GM21737 (cell line): ENCODE measurements at regions not wholly inside any gene's neighbourhood (a gene's known extent, or its start where the extent isn't known, plus 50 kb on each side); places are given as distances from the start of the nearest gene placed in this dataset.

ENCODE experiments used
- ATAC-seq: cut with Tn5 transposase; IDR thresholded peaks from one replicate; pipeline ENCODE4 v1.9.1; 2021; ENCODE audit warnings: mild to moderate bottlenecking, moderate library complexity; ENCODE audit not compliant: unreplicated experiment

- ATAC-seq = no peak
These were observed 1042.2 kb downstream of the BCL11B start for GRCh38 chr14:98229656-98230366.

- no peak for ATAC-seq
These were observed 1041.6 kb downstream of the BCL11B start for GRCh38 chr14:98230411-98230810.

DNA sequence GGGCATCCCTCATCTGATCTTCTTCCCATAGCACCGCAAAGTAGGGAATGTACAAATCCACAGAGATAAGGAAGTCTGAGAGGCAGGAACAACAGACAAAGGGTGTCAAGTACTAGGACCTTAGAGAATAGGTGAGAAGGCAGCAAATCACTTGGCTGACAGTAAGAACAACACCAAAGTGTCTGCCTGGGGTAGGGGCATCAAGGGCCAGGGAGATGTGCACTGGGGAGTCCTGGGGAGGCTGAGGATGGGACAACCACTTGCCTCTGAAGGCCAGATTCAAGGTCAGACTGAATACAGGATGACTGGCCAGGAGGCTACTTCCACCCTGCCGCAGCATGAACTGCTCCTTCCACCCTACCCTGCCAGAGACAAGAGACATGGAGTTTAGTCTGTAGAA lies 1040.8 kb downstream of the BCL11B start:
- no peak for ATAC-seq

DNA sequence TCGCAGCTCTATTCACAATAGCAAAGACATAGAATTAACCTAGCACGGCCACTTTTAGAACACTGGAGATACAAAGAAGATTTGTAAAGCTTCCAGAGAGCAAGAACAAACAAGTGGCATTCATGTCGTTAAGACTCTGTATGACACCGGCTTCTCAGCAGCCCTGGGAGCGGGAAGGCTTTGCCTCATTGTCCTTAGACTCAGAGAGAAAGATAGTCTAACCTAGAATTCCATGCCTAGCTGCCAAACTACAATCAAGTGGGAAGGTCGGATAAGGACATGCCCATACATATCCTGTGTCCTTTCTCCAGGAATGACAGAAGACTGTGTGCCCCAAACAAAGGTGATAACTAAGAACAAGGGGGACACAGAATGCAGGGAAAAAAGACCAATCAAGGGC lies 1038.3 kb downstream of the BCL11B start:
- no peak for ATAC-seq

- ATAC-seq = no peak
These were observed 1037.8 kb downstream of the BCL11B start for GRCh38 chr14:98234208-98234607.

DNA sequence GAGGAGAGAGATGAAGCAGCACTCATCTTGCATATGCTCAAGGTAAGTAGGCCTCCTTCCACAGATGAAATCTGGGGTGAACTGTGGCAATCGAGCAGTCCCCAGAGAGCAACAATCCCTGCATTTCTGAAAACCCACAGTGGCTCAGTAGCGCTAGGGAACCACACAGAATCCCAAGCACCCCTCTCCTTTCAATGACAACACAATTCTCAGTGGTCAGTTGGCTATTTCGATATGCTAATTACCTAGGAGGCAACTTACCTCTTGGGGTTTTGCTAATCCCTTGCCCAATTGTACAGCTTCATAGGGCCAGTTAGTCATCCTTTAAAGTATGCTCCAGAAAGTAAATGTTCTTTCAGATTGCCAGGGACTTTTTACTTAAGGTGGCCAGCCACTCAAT lies 1035.7 kb downstream of the BCL11B start:
- no peak for ATAC-seq

DNA sequence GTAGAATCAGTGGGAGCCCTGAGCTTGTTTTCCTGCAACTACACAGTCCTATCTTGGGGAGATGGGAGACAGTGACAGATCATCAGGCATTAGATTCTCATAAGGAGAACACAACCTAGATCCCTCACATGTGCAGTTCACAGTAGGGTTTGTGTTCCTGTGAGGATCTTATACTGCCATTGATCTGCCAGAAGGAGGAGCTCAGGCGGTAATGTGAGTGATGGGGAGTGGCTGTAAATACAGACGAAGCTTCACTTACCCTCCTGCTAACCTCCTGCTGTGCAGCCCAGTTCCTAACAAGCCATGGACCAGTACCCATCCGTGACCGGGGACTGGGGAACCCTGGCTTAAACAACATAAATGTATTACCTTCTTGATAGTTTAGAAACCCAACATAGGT lies 1034.1 kb downstream of the BCL11B start:
- ATAC-seq = no peak

- no peak for ATAC-seq
These were observed 1031.6 kb downstream of the BCL11B start for GRCh38 chr14:98240376-98240775.

DNA sequence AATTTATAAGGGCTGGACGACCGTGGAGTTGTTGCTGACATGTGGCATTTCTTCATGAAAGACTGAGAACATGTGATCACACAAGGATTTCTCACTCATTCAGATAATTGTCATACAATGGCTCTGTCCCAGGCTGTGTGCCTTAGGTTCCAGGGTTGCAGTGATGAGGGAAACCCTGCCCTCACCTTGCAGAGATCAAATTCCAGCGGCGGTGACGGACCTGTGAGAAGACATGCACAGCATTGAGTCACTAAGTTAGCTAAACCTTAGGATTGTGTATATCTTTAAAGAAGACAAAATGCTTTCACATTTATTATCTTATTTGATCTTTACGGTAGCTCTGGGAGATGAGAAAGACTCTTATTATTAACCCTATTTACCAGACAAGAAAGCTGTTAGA lies 1029.1 kb downstream of the BCL11B start:
- no peak for ATAC-seq

GRCh38 chr14:98243332-98243731 lies 1028.7 kb downstream of the BCL11B start:
- ATAC-seq = no peak

DNA sequence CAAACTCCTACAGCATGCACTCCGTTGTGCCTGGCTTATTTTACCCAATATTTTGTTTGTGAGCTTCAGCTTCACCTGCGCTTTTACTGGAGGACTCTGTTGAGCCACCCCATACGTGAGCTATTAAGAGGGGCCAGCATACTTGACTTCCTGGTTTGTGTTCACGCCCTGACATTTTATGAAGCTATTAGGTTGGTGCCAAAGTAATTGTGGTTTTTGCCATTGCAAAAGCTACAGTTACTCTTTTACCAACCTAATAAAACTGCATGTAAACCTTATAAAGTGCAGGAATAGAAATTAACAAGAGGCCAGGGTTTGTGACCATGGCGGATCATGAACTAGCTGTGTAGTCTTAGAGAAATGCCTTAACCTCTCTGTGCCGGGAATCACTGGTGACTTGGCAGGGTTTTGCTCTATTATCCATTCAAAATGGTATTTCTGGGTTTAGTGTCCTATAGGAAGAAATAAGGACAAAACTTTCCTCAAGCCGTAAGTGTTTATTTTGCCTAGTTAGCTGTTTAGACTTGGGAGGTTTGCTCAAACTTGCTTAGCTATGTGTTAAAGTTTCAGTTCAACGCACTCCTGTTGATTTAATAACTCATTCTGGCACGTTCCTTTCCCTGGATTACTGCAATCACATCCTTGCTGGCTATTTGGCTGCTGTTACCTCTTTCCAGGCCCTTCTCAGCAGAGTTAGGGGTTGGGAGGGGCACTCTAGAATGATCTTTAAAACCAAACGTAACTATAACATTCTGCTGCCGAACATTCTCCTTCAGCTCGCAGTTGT lies 1027.6 kb downstream of the BCL11B start:
- ATAC-seq = no peak

DNA sequence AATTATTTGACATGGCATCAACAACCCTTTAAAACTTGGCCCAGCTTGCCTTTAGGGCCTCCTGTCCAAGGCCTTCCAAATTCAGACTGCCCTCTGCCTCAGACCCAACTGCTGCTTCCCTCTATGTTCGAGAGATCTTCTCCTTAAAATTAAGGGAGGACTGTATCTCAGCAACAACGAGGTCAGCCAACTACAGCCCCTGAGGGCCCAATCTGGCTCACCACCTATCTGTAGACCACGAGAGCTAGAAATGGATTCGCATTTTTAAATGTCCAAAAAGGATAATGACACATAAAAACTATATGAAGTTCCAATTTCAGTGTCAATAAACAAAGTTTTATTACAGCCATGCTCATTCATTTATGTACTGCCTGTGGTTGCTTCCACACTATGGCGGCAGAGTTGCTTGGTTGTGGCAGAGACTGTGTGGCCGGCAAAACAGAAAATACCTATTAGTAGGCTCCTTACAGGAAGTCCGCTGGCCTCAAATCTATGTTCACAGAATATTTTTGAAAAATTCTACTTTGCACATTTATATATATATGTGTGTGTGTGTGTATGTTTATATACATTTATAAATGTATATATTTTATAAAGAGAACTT lies 1026.9 kb downstream of the BCL11B start:
- ATAC-seq = no peak

DNA sequence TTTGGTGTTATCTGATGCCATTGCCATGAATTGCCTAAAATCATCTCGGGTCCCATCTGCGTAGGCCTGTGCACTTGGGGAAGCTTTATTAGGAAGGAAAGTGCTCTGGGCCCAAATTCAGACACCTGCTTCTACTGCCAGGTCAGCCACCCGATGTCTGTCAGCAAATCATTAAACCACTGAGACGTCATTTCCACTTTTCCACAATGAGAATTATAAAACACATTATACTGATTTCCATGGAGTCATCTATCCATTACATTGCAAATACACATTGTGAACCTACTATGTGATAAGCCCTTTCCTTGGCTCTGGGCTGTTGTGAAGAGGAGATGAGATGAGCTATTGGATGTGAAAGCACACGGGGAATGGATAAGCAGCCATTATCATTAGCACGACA lies 1022.9 kb downstream of the BCL11B start:
- no peak for ATAC-seq

DNA sequence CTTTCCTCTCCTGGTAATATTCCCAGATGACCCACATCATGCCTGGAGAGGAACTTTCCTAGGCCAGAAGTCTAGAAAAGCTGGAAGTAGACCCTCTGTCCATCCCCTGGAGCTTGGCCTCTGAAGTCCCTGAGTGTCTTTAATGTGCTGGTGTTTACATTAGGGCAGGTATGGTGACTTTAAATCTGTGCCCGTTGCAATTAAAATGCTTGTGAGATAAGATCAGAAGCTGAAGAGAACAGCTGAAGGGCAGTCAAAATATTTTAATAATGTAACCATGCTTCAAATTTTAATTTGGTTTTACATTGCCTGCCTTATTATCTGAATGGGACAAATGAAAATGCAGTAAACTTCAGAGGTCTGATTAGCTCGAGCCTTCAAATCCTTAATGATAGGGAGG lies 1022.5 kb downstream of the BCL11B start:
- no peak for ATAC-seq

DNA sequence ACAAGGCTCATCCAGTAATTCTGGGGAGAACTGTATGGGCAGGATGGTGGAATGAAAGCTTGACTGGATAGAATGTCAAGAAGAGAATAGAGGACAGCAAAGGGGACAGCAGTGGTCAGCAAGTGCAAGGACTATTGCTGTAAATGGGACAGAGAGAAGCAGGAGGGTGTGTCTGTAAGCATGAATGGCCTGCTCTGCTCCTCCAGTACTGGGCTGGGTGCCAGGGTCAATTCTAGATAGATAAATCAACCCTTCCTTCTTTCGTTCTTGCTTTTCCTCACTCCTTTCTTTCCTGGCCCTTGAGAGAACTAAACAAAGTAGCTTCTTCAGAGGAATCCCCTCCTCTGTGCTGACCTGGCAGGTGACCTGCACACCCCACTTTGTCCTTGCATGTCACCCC lies 1019.2 kb downstream of the BCL11B start:
- ATAC-seq = no peak

DNA sequence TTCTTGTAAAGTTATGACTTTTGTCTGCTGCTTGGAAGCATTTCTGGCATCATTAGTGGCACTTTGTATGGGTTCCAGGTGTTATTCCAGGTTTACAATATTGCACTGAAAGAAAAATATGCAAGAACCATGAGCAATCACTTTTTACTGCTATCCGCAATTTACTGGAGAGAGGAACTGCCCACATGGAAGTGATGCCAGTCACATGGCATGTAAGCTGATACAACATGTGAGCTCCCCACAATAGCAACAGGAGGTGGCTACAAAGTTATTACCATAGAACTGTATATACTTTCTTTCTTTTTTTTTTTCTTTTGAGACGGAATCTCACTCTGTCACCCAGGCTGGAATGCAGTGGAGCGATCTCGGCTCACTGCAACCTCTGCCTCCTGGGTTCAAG lies 1012.1 kb downstream of the BCL11B start:
- ATAC-seq = no peak

GRCh38 chr14:98262566-98262965 lies 1009.4 kb downstream of the BCL11B start:
- no peak for ATAC-seq

- ATAC-seq = no peak
These were observed 1002.5 kb downstream of the BCL11B start for GRCh38 chr14:98269533-98269932.

DNA sequence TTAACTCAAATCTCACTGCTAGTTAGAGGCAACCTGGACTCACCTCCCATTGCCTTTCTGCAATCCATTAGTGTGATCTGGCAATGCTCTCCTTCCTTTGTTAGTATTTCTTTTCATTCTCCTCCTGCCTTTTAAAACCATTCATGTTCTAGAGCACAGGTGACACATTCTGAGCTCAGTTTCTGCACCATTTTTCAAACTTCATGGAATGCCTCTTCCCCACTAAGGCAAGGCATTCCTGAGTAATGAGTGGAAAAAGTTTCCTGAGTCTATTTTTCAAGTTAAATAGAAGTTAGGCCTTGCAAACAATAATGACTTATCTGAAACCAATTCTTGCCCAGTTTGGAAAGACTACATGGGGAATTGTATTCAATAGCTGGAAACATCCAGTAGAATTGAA lies 1001.8 kb downstream of the BCL11B start:
- no peak for ATAC-seq

DNA sequence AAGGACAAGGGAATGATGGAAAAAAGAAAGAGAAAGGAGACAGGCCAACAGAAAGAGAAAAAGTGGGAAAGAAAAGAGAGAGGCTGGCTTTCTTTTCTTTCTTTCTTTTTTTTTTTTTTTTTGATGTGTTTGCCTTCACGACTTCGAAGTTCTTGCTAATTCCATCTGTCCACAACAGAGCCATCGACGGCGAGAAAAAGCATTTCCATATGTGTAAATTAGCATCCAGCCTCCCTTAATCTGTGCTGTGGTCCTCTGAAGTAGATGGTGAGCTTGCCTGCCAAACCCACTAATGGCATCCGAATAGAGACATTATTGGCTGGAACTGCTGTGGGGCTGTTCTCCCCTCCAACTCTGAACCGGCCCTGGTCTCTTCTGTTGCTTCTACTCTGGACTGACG lies 997.4 kb downstream of the BCL11B start:
- no peak for ATAC-seq

DNA sequence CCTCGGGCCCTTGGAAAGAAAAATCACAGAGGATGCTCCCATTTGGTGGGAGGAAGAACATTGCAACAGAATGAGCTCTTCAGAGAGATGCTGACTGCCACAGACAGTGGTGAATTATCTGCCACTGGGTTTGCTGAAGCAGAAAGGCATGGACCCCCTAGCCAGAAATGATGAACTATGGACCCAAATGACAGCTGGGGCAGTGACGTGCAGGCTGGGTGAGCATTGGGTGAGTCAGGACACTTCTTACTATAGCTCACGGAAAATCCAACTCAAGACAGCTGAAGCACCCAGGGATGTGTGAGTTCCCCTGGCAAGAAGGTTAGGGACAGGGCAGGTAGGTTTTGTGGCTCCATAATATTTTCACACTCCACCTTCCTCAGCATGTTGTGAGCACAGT lies 993.2 kb downstream of the BCL11B start:
- ATAC-seq = no peak

DNA sequence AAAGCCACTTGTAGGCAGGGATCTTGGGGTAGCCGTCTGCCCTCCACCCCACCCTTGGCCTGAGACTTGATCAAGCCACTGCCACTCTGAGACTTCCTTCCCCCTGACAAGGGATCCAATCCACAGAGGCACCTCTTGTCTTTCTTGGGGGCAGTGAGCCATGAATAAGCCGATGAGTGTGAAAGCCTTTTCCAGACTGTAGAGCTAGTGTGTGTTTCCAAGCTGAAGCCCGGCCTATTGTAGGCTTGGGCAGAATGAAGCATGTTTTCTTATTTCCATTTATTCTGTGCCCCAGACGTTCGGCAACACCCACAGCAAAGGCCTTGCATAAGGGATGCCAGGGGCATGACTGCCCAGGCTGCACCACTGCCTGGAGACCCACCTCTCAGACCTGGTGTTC lies 991.6 kb downstream of the BCL11B start:
- ATAC-seq = no peak
